GM12873 (cell line): ENCODE measurements at regions not wholly inside any gene's neighbourhood (a gene's known extent, or its start where the extent isn't known, plus 50 kb on each side); places are given as distances from the start of the nearest gene placed in this dataset.

Experiments
- CTCF ChIP-seq: IDR thresholded peaks from 2 replicates; pipeline ENCODE4 v1.5.1; 2012; ENCODE audit warnings: low read depth, mild to moderate bottlenecking, moderate library complexity, low read length, control low read depth; ENCODE audit not compliant: insufficient read depth; ENCODE audit errors: missing control alignments

DNA sequence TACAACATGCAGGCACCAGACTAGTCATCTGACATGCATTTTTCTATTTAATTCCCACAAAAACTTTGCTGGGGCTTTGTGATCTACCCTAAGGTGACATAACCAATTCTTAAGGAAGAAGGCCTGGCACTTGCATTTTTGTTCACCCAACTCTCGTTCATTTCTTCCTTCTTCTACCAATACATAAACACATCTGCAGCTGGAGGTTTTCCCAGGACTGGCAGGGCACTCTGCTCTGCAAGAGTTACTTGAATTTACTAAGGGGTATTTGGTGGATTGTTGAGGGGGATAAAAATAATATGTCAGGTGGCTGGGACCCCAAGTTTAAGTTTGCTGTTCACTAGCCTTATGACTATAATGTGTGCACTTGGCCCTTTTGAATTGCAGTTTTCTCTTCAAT lies 111.4 kb upstream of the TRIB2 start:
- TF ChIP-seq CTCF: no peak

GRCh38 chr2:12605936-12606335 lies 110.8 kb upstream of the TRIB2 start:
- TF ChIP-seq CTCF: no peak

GRCh38 chr2:12606472-12607000 lies 110.2 kb upstream of the TRIB2 start:
- no peak for TF ChIP-seq CTCF

GRCh38 chr2:12607971-12608370 lies 108.8 kb upstream of the TRIB2 start:
- TF ChIP-seq CTCF: no peak

DNA sequence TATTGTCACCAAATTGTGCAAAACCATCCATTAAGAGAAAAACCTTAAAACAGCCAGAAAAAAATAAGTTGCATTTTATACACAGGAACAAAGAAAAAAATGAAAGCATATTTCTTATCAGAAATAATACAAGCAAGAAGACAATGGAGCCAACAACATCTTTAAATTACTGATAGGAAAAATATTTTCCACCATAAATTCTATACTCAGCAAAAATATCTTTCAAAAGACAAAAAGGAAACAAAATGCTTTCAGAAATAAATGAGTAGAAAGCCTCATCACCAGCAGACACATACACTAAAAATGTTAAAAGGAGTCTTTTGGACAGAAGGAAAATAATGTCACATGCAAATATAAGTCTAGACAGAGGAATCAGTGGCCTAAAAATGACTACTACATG lies 106.4 kb upstream of the TRIB2 start:
- TF ChIP-seq CTCF: no peak

DNA sequence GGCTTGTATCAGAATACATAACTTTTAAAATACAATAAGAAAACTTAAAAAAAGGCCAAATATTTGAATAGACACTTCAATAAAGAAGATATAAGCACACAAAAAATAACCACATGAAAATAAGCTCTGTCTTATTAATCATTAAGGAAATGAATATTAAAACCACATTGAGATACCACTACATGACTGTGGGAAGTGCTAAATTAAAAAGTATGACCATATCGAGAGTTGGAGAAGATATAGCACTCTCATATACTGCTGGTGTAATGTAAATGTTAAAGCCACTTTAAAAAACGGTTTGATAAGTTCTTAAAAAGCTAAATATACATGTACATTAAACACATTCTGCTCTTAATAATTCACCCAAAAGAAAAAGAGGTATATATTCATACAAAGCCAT lies 104.6 kb upstream of the TRIB2 start:
- TF ChIP-seq CTCF: no peak

- TF ChIP-seq CTCF: no peak
Observed at GRCh38 chr2:12612671-12613070, 104.1 kb upstream of the TRIB2 start.
